HepG2 (cell line): ENCODE measurements at regions not wholly inside any gene's neighbourhood (a gene's known extent, or its start where the extent isn't known, plus 50 kb on each side); places are given as distances from the start of the nearest gene placed in this dataset.

Source experiments
- BORCS8-MEF2B ChIP-seq: sonication (generic); formaldehyde crosslinking; IDR thresholded peaks from 2 replicates; pipeline ENCODE4 v1.8.0; 2022; ENCODE audit warnings: mild to moderate bottlenecking, missing genetic modification reagents
- MEIS1 ChIP-seq: sonication (generic); formaldehyde crosslinking; IDR thresholded peaks from 2 replicates; pipeline ENCODE4 v1.9.0; 2021; ENCODE audit warnings: mild to moderate bottlenecking, missing genetic modification reagents, moderate library complexity, borderline replicate concordance
- POLR2G ChIP-seq: fragments of 200-400 bp; formaldehyde crosslinking; IDR thresholded peaks from 2 replicates; pipeline ENCODE4 v1.6.1; 2018; ENCODE audit warnings: mild to moderate bottlenecking, low read depth, low read length, moderate library complexity
- SMAD1 ChIP-seq: sonication (generic); formaldehyde crosslinking; IDR thresholded peaks from 2 replicates; pipeline ENCODE4 v1.4.0; 2020; ENCODE audit warnings: missing genetic modification reagents, low read depth, mild to moderate bottlenecking, borderline replicate concordance
- ZNF329 ChIP-seq: sonication (generic); formaldehyde crosslinking; IDR thresholded peaks from 2 replicates; pipeline ENCODE4 v1.9.0; 2021; ENCODE audit warnings: low read depth, mild to moderate bottlenecking, missing genetic modification reagents
- ZNF432 ChIP-seq: sonication (generic); formaldehyde crosslinking; IDR thresholded peaks from 2 replicates; pipeline ENCODE4 v1.5.0; 2020; ENCODE audit warnings: missing genetic modification reagents, mild to moderate bottlenecking, borderline replicate concordance
- ZNF780A ChIP-seq: sonication (generic); formaldehyde crosslinking; IDR thresholded peaks from 2 replicates; pipeline ENCODE4 v1.8.0; 2022; ENCODE audit warnings: mild to moderate bottlenecking, missing genetic modification reagents, moderate library complexity
- TF ChIP-seq, protein P1 (sequence below): sonication (generic); formaldehyde crosslinking; IDR thresholded peaks from 2 replicates; pipeline ENCODE4 v1.5.0; 2020; ENCODE audit warnings: mild to moderate bottlenecking, missing genetic modification reagents, borderline replicate concordance
- TF ChIP-seq, protein P2 (sequence below): sonication (generic); formaldehyde crosslinking; IDR thresholded peaks from 2 replicates; pipeline ENCODE4 v1.5.1; 2020; ENCODE audit warnings: missing genetic modification reagents, mild to moderate bottlenecking, borderline replicate concordance
- TF ChIP-seq, protein P3 (sequence below): sonication (generic); formaldehyde crosslinking; IDR thresholded peaks from 2 replicates; pipeline ENCODE4 v1.8.0; 2022; ENCODE audit warnings: missing genetic modification reagents, mild to moderate bottlenecking, moderate library complexity, borderline replicate concordance
- TF ChIP-seq, protein P4 (sequence below): sonication (generic); formaldehyde crosslinking; IDR thresholded peaks from 2 replicates; pipeline ENCODE4 v1.5.0; 2020; ENCODE audit warnings: missing genetic modification reagents

DNA sequence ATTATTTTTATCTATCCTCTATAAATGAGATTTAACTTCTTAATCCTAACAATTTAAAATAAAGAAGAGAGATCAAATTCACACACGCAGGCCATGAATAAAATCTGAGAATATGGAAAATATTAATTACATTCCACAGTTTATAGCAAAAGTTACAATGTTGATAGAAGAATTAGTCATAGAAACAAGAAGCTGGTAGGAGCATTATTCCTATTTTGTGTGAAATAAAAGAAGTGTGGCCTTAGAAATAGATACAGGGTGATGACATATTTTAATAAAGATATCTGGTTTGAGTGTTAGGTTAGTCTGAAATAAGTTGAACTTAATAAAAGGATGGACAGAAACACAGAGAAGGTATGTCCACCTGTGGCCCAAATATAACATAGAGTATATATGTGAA lies 790.4 kb upstream of the NUDT12 start (continued):
- TF ChIP-seq, protein P1, sequence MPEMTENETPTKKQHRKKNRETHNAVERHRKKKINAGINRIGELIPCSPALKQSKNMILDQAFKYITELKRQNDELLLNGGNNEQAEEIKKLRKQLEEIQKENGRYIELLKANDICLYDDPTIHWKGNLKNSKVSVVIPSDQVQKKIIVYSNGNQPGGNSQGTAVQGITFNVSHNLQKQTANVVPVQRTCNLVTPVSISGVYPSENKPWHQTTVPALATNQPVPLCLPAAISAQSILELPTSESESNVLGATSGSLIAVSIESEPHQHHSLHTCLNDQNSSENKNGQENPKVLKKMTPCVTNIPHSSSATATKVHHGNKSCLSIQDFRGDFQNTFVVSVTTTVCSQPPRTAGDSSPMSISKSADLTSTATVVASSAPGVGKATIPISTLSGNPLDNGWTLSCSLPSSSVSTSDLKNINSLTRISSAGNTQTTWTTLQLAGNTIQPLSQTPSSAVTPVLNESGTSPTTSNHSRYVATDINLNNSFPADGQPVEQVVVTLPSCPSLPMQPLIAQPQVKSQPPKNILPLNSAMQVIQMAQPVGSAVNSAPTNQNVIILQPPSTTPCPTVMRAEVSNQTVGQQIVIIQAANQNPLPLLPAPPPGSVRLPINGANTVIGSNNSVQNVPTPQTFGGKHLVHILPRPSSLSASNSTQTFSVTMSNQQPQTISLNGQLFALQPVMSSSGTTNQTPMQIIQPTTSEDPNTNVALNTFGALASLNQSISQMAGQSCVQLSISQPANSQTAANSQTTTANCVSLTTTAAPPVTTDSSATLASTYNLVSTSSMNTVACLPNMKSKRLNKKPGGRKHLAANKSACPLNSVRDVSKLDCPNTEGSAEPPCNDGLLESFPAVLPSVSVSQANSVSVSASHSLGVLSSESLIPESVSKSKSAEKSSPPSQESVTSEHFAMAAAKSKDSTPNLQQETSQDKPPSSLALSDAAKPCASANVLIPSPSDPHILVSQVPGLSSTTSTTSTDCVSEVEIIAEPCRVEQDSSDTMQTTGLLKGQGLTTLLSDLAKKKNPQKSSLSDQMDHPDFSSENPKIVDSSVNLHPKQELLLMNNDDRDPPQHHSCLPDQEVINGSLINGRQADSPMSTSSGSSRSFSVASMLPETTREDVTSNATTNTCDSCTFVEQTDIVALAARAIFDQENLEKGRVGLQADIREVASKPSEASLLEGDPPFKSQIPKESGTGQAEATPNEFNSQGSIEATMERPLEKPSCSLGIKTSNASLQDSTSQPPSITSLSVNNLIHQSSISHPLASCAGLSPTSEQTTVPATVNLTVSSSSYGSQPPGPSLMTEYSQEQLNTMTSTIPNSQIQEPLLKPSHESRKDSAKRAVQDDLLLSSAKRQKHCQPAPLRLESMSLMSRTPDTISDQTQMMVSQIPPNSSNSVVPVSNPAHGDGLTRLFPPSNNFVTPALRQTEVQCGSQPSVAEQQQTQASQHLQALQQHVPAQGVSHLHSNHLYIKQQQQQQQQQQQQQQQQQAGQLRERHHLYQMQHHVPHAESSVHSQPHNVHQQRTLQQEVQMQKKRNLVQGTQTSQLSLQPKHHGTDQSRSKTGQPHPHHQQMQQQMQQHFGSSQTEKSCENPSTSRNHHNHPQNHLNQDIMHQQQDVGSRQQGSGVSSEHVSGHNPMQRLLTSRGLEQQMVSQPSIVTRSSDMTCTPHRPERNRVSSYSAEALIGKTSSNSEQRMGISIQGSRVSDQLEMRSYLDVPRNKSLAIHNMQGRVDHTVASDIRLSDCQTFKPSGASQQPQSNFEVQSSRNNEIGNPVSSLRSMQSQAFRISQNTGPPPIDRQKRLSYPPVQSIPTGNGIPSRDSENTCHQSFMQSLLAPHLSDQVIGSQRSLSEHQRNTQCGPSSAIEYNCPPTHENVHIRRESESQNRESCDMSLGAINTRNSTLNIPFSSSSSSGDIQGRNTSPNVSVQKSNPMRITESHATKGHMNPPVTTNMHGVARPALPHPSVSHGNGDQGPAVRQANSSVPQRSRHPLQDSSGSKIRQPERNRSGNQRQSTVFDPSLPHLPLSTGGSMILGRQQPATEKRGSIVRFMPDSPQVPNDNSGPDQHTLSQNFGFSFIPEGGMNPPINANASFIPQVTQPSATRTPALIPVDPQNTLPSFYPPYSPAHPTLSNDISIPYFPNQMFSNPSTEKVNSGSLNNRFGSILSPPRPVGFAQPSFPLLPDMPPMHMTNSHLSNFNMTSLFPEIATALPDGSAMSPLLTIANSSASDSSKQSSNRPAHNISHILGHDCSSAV (CRISPR knock-in tag) = no peak
- TF ChIP-seq, protein P2, sequence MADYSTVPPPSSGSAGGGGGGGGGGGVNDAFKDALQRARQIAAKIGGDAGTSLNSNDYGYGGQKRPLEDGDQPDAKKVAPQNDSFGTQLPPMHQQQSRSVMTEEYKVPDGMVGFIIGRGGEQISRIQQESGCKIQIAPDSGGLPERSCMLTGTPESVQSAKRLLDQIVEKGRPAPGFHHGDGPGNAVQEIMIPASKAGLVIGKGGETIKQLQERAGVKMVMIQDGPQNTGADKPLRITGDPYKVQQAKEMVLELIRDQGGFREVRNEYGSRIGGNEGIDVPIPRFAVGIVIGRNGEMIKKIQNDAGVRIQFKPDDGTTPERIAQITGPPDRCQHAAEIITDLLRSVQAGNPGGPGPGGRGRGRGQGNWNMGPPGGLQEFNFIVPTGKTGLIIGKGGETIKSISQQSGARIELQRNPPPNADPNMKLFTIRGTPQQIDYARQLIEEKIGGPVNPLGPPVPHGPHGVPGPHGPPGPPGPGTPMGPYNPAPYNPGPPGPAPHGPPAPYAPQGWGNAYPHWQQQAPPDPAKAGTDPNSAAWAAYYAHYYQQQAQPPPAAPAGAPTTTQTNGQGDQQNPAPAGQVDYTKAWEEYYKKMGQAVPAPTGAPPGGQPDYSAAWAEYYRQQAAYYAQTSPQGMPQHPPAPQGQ (CRISPR knock-in tag) = no peak
- TF ChIP-seq ZNF780A (CRISPR knock-in tag) (no peak), MEIS1 (CRISPR knock-in tag) (no peak), BORCS8-MEF2B (CRISPR knock-in tag) (no peak), POLR2G (no peak), ZNF329 (CRISPR knock-in tag) (no peak), ZNF432 (CRISPR knock-in tag) (no peak), SMAD1 (no peak)
- TF ChIP-seq, protein P3, sequence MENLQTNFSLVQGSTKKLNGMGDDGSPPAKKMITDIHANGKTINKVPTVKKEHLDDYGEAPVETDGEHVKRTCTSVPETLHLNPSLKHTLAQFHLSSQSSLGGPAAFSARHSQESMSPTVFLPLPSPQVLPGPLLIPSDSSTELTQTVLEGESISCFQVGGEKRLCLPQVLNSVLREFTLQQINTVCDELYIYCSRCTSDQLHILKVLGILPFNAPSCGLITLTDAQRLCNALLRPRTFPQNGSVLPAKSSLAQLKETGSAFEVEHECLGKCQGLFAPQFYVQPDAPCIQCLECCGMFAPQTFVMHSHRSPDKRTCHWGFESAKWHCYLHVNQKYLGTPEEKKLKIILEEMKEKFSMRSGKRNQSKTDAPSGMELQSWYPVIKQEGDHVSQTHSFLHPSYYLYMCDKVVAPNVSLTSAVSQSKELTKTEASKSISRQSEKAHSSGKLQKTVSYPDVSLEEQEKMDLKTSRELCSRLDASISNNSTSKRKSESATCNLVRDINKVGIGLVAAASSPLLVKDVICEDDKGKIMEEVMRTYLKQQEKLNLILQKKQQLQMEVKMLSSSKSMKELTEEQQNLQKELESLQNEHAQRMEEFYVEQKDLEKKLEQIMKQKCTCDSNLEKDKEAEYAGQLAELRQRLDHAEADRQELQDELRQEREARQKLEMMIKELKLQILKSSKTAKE (CRISPR knock-in tag) = no peak
- TF ChIP-seq, protein P4, sequence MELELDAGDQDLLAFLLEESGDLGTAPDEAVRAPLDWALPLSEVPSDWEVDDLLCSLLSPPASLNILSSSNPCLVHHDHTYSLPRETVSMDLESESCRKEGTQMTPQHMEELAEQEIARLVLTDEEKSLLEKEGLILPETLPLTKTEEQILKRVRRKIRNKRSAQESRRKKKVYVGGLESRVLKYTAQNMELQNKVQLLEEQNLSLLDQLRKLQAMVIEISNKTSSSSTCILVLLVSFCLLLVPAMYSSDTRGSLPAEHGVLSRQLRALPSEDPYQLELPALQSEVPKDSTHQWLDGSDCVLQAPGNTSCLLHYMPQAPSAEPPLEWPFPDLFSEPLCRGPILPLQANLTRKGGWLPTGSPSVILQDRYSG (CRISPR knock-in tag) = no peak
